SK-N-SH treated with all-trans-retinoic acid at 6 μM for 48 hours (cell line): ENCODE measurements at regions not wholly inside any gene's neighbourhood (a gene's known extent, or its start where the extent isn't known, plus 50 kb on each side); places are given as distances from the start of the nearest gene placed in this dataset.

Source experiments
- ARNTL ChIP-seq: fragments of 450-650 bp; formaldehyde crosslinking; IDR thresholded peaks from 2 replicates; pipeline ENCODE4 v1.5.0; 2020; ENCODE audit warnings: low read depth, mild to moderate bottlenecking, moderate library complexity, borderline replicate concordance
- CREB5 ChIP-seq: fragments of 250-450 bp; sonication (Bioruptor Pico); IDR thresholded peaks from 2 replicates; pipeline ENCODE4 v1.5.1; 2020; ENCODE audit warnings: low read depth, mild to moderate bottlenecking, moderate library complexity
- ESRRG ChIP-seq: fragments of 250-450 bp; sonication (Bioruptor Pico); IDR thresholded peaks from 2 replicates; pipeline ENCODE4 v1.6.1; 2021; ENCODE audit warnings: mild to moderate bottlenecking
- OSR1 ChIP-seq: fragments of 250-450 bp; sonication (Bioruptor Pico); IDR thresholded peaks from 2 replicates; pipeline ENCODE4 v1.8.0; 2022; ENCODE audit warnings: moderate library complexity, mild to moderate bottlenecking, inconsistent platforms
- PATZ1 ChIP-seq: fragments of 250-450 bp; sonication (Bioruptor Pico); IDR thresholded peaks from 2 replicates; pipeline ENCODE4 v1.8.0; 2020; ENCODE audit warnings: mild to moderate bottlenecking, moderate library complexity, borderline replicate concordance
- RARB ChIP-seq: fragments of 250-450 bp; sonication (Bioruptor Pico); IDR thresholded peaks from 2 replicates; pipeline ENCODE4 v1.8.0; 2021; ENCODE audit warnings: mild to moderate bottlenecking, moderate library complexity
- TCF4 ChIP-seq: fragments of 250-450 bp; sonication (Bioruptor Pico); IDR thresholded peaks from 2 replicates; pipeline ENCODE4 v1.8.0; 2021; ENCODE audit warnings: mild to moderate bottlenecking, moderate library complexity, borderline replicate concordance

- no peak for TF ChIP-seq PATZ1 (CRISPR knock-in tag)
- no peak for TF ChIP-seq CREB5 (CRISPR knock-in tag)
- TF ChIP-seq RARB (CRISPR knock-in tag) = no peak
- no peak for TF ChIP-seq TCF4 (CRISPR knock-in tag)
- TF ChIP-seq ARNTL = no peak
- TF ChIP-seq OSR1 (CRISPR knock-in tag) = no peak
- no peak for TF ChIP-seq ESRRG (CRISPR knock-in tag)
Observed at GRCh38 chr7:53336105-53336668, 300.8 kb downstream of the POM121L12 start.
